MM.1S (cell line): ENCODE measurements at regions not wholly inside any gene's neighbourhood (a gene's known extent, or its start where the extent isn't known, plus 50 kb on each side); places are given as distances from the start of the nearest gene placed in this dataset.

Source experiments
- DNase-seq: peaks from one replicate; pipeline ENCODE4 v3.0.0-alpha.2; 2015
- H2AFZ ChIP-seq: fragments of 300-600 bp; sonication (generic); 2 replicates; pipeline ENCODE4 v1.6.0; 2016; ENCODE audit warnings: antibody characterized with exemption, low read length
- H3F3A ChIP-seq: fragments of 300-600 bp; sonication (generic); 2 replicates; pipeline ENCODE4 v1.6.1; 2016; ENCODE audit warnings: mild to moderate bottlenecking, antibody characterized with exemption, low read length, moderate library complexity, mixed read lengths; ENCODE audit not compliant: insufficient read depth
- H3K27ac ChIP-seq: fragments of 300-600 bp; sonication (generic); 2 replicates; pipeline ENCODE4 v1.5.1; 2016; ENCODE audit warnings: mild to moderate bottlenecking, low read length
- H3K27me3 ChIP-seq: fragments of 300-600 bp; sonication (generic); replicated peaks from 2 replicates; pipeline ENCODE4 v1.6.0; 2016; ENCODE audit warnings: low read length; ENCODE audit not compliant: insufficient read depth
- H3K36me3 ChIP-seq: fragments of 300-600 bp; sonication (generic); replicated peaks from 2 replicates; pipeline ENCODE4 v1.6.1; 2016; ENCODE audit warnings: mild to moderate bottlenecking, low read length, mixed read lengths; ENCODE audit not compliant: insufficient read depth
- H3K4me1 ChIP-seq: fragments of 300-600 bp; sonication (generic); 2 replicates; pipeline ENCODE4 v1.6.1; 2016; ENCODE audit warnings: low read length, mixed read lengths
- H3K4me2 ChIP-seq: fragments of 300-600 bp; sonication (generic); 2 replicates; pipeline ENCODE4 v1.6.0; 2016; ENCODE audit warnings: low read depth, low read length
- H3K4me3 ChIP-seq: fragments of 300-600 bp; sonication (generic); 2 replicates; pipeline ENCODE4 v1.5.1; 2016; ENCODE audit warnings: low read length, mixed read lengths
- H3K79me2 ChIP-seq: fragments of 300-600 bp; sonication (generic); 2 replicates; pipeline ENCODE4 v1.6.1; 2016; ENCODE audit warnings: mixed run types, low read length, mixed read lengths
- H3K9ac ChIP-seq: fragments of 300-600 bp; sonication (generic); 2 replicates; pipeline ENCODE4 v1.6.1; 2016; ENCODE audit warnings: low read length, mixed read lengths
- H3K9me2 ChIP-seq: fragments of 300-600 bp; sonication (generic); replicated peaks from 2 replicates; pipeline ENCODE4 v1.6.1; 2016; ENCODE audit warnings: mild to moderate bottlenecking, low read length, mixed read lengths; ENCODE audit not compliant: insufficient read depth
- H3K9me3 ChIP-seq: fragments of 300-600 bp; sonication (generic); replicated peaks from 2 replicates; pipeline ENCODE4 v1.6.1; 2016; ENCODE audit warnings: mild to moderate bottlenecking, low read length, mixed read lengths; ENCODE audit not compliant: insufficient read depth
- H4K20me1 ChIP-seq: fragments of 300-600 bp; sonication (generic); 2 replicates; pipeline ENCODE4 v1.6.1; 2016; ENCODE audit warnings: mild to moderate bottlenecking, low read length, moderate library complexity, mixed read lengths; ENCODE audit not compliant: insufficient read depth
- CTCF ChIP-seq: fragments of 300-600 bp; sonication (generic); IDR thresholded peaks from 2 replicates; pipeline ENCODE4 v1.5.1; 2016; ENCODE audit warnings: antibody characterized with exemption, low read length, mixed read lengths
- EZH2 ChIP-seq: fragments of 300-600 bp; sonication (generic); optimal IDR thresholded peaks from 2 replicates; pipeline ENCODE3; 2017; ENCODE audit warnings: low read depth, mild to moderate bottlenecking, antibody characterized with exemption, low read length, mixed read lengths
- EZH2phosphoT487 ChIP-seq: fragments of 300-600 bp; sonication (generic); IDR thresholded peaks from 2 replicates; pipeline ENCODE4 v1.6.1; 2018; ENCODE audit warnings: antibody characterized with exemption, low read length

- no peaks in the 10 kb centered on the region for H3K36me3 ChIP-seq
- H4K20me1 ChIP-seq: no peaks in the 10 kb centered on the region
- TF ChIP-seq EZH2phosphoT487 (no peak), EZH2 (no peak), CTCF (no peak)
- H3K27ac ChIP-seq: no peak overlapping the region
- no peak overlapping the region for H3K9ac ChIP-seq
- H3K27me3 ChIP-seq: no peaks in the 10 kb centered on the region
- no peaks in the 10 kb centered on the region for H3K79me2 ChIP-seq
- no peak for DNase-seq
- no peak overlapping the region for H3K4me3 ChIP-seq
- H2AFZ ChIP-seq: no peak overlapping the region
- no peak overlapping the region for H3K4me2 ChIP-seq
- H3K9me2 ChIP-seq: no peaks in the 10 kb centered on the region; the same call in 1 of the 2 replicates
- no peaks in the 10 kb centered on the region for H3F3A ChIP-seq
- H3K9me3 ChIP-seq: no peaks in the 10 kb centered on the region
- H3K4me1 ChIP-seq: no peaks in the 10 kb centered on the region
Measured at GRCh38 chr13:103282571-103283450, 216.6 kb upstream of the SLC10A2 start.

GRCh38 chr13:103277959-103278694 is 211.9 kb upstream of the SLC10A2 start:
- Histone ChIP-seq H3K79me2 (no peaks in the 10 kb centered on the region), H3K4me1 (peaks cover 6% of the 10 kb centered on the region; the same call in 1 of the 2 replicates), H3K4me2 (no peak overlapping the region), H3K4me3 (no peak overlapping the region), H3K36me3 (no peaks in the 10 kb centered on the region), H3K9ac (no peak overlapping the region), H3F3A (no peaks in the 10 kb centered on the region), H4K20me1 (no peaks in the 10 kb centered on the region), H3K27me3 (no peaks in the 10 kb centered on the region), H2AFZ (no peak overlapping the region), H3K9me2 (no peaks in the 10 kb centered on the region; the same call in 1 of the 2 replicates), H3K27ac (no peak overlapping the region), H3K9me3 (no peaks in the 10 kb centered on the region)
- TF ChIP-seq EZH2 (no peak), EZH2phosphoT487 (no peak), CTCF (no peak)
- no peak for DNase-seq

- H3K79me2 ChIP-seq: no peaks in the 10 kb centered on the region
- no peak for TF ChIP-seq EZH2phosphoT487
Measured at GRCh38 chr13:103276775-103277498, 210.7 kb upstream of the SLC10A2 start.

More at GRCh38 chr13:103276775-103277498, 210.7 kb upstream of the SLC10A2 start:
- no peaks in the 10 kb centered on the region for H3F3A ChIP-seq
- no peaks in the 10 kb centered on the region for H3K36me3 ChIP-seq
- H3K9me2 ChIP-seq: no peaks in the 10 kb centered on the region; the same call in 1 of the 2 replicates
- peak overlapping the region; percentile 12; the same call in 1 of the 2 replicates for H3K27ac ChIP-seq
- H3K4me1 ChIP-seq: peaks cover 6% of the 10 kb centered on the region; the same call in 1 of the 2 replicates
- H2AFZ ChIP-seq: peak overlapping the region; percentile 18
- H4K20me1 ChIP-seq: no peaks in the 10 kb centered on the region
- no peak overlapping the region for H3K9ac ChIP-seq
- H3K27me3 ChIP-seq: no peaks in the 10 kb centered on the region
- H3K9me3 ChIP-seq: no peaks in the 10 kb centered on the region
- peak overlapping the region; percentile 44 for H3K4me2 ChIP-seq
- peak overlapping the region; percentile 31; the same call in 1 of the 2 replicates for H3K4me3 ChIP-seq
- DNase-seq: peak; percentile 70
